Naive B cell (primary cell): ENCODE measurements at regions not wholly inside any gene's neighbourhood (a gene's known extent, or its start where the extent isn't known, plus 50 kb on each side); places are given as distances from the start of the nearest gene placed in this dataset.
"Not testable (repeated sequence)": the region's sequence is repeated elsewhere in the genome, so short reads cannot be mapped to it uniquely, and the experiment has no call there.

Experiments used
- ATAC-seq, 2 donors: fragments of 150-1000 bp; cut with Tn5 transposase; 2 replicates each; pipeline ENCODE4 v1.10.0; 2021; ENCODE audit warnings: low read depth in 2 of 2, mild to moderate bottlenecking in 2 of 2, moderate library complexity in 2 of 2
- DNase-seq: peaks from one replicate; pipeline ENCODE4 v3.0.0; 2022
- H3K27ac Mint-ChIP-seq, 6 donors: one replicate each; pipeline ENCODE4 v1.8.0; 2020 to 2022; ENCODE audit warnings: mild to moderate bottlenecking in 6 of 6, mixed read lengths in 6 of 6, moderate library complexity in 5 of 6, inconsistent platforms in 2 of 6
- H3K27me3 Mint-ChIP-seq, 3 donors: one replicate each; pipeline ENCODE4 v1.8.0; 2021 to 2022; ENCODE audit warnings: mixed read lengths in 3 of 3, mild to moderate bottlenecking in 1 of 3
- H3K36me3 Mint-ChIP-seq, 2 donors: one replicate each; pipeline ENCODE4 v1.8.0; 2020 to 2022; ENCODE audit warnings: mixed read lengths in 2 of 2, inconsistent platforms in 1 of 2, mild to moderate bottlenecking in 1 of 2
- H3K4me1 Mint-ChIP-seq, 3 donors: one replicate each; pipeline ENCODE4 v1.8.0; 2020 to 2022; ENCODE audit warnings: mixed read lengths in 3 of 3, inconsistent platforms in 1 of 3, mild to moderate bottlenecking in 1 of 3, moderate library complexity in 1 of 3
- H3K4me3 Mint-ChIP-seq, 8 donors: one replicate each; pipeline ENCODE4 v1.8.0; 2020 to 2022; ENCODE audit warnings: mild to moderate bottlenecking in 8 of 8, mixed read lengths in 8 of 8, moderate library complexity in 8 of 8, inconsistent platforms in 2 of 8
- H3K9me3 Mint-ChIP-seq, 7 donors: one replicate each; pipeline ENCODE4 v1.8.0; 2020 to 2022; ENCODE audit warnings: mixed read lengths in 7 of 7, mild to moderate bottlenecking in 5 of 7, inconsistent platforms in 2 of 7, moderate library complexity in 1 of 7

DNA sequence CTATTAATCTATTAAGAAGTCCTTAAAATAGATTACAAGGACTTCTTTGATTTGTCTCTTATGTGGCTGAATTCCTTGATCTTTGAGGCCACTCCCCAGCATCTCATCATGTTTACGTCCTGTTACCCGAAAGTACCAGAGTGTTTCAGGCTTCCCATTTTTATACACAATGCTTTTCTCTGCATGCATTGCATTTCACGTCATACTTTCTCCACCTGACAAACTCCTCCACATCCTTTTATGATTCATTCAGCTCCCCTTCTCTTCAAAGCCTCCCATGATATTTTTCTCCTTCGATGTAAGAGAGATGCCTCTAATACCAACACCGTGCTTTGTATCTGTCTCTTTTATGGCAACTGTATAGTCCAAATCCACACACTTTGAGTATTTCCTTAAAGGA lies 379.0 kb upstream of the CRIM1 start:
- no peak overlapping the region for H3K27ac Mint-ChIP-seq
- no peak overlapping the region for H3K4me3 Mint-ChIP-seq
- H3K4me1 Mint-ChIP-seq, result no peaks in the 10 kb centered on the region
- no peak for DNase-seq
- no peak for ATAC-seq
- H3K27me3 Mint-ChIP-seq, result no peaks in the 10 kb centered on the region
- H3K9me3 Mint-ChIP-seq, result no peaks in the 10 kb centered on the region
- H3K36me3 Mint-ChIP-seq, result no peaks in the 10 kb centered on the region

DNA sequence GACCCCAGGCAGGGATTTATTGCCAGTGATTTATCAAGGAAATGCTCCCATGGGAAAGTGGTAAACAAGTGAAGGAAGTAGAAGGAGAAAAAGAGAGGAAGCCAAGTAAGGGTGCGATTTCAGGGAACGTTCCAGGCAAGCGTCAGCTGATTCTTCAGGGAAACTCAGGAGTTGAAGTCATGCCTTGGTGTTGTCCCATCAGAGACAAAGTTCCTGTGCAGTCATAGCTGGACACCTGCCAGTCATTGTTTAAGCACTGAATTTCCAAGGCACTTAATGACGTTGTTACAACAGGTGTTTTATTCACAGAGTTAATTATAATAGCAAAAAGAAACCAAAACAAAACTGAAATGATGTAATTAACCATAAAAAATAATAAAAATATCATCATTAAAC lies 381.8 kb upstream of the CRIM1 start:
- no peak for DNase-seq
- peaks cover 0 to 4% (median 0%) of the 10 kb centered on the region in 3 donors for H3K27me3 Mint-ChIP-seq
- no peaks in the 10 kb centered on the region for H3K9me3 Mint-ChIP-seq
- H3K36me3 Mint-ChIP-seq, result no peaks in the 10 kb centered on the region
- no peaks in the 10 kb centered on the region for H3K4me1 Mint-ChIP-seq
- ATAC-seq, result no peak
- H3K4me3 Mint-ChIP-seq, result no peak overlapping the region
- H3K27ac Mint-ChIP-seq, result peak overlapping the region in 2 of 6 donors; percentile 23 to 88

DNA sequence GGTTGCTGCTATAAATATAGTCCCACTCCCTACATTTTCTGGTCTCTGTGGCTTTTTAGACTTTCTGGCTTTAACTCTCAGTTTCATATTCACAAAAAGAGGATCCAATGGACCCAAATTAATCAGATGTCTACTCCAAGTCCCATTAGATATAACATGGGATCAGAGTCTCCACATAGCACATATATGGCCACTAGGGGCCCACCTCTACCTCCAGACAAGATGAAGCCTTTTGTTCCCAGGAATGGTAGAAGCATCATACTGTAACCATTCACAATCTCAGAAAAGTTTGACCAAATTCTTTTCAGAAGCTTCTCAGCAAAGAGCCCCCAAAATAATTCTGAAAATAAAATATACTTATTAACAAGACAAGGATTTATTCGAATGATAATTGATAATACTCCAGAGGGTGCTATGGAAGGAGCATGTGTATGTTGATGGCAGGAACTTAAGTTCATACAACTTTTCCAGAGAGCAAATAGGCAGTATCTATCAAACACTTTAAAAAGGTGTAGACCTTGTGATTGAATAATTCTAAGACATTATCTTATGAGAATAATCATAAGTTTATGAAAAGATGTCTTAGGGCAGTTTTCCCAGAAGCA lies 382.3 kb upstream of the CRIM1 start:
- H3K9me3 Mint-ChIP-seq, result no peaks in the 10 kb centered on the region
- peak overlapping the region in 2 of 6 donors; percentile 23 to 88 for H3K27ac Mint-ChIP-seq
- H3K4me3 Mint-ChIP-seq, result no peak overlapping the region
- no peaks in the 10 kb centered on the region for H3K36me3 Mint-ChIP-seq
- no peak for DNase-seq
- H3K27me3 Mint-ChIP-seq, result peaks cover 0 to 4% (median 0%) of the 10 kb centered on the region in 3 donors
- ATAC-seq, result no peak
- H3K4me1 Mint-ChIP-seq, result no peaks in the 10 kb centered on the region

DNA sequence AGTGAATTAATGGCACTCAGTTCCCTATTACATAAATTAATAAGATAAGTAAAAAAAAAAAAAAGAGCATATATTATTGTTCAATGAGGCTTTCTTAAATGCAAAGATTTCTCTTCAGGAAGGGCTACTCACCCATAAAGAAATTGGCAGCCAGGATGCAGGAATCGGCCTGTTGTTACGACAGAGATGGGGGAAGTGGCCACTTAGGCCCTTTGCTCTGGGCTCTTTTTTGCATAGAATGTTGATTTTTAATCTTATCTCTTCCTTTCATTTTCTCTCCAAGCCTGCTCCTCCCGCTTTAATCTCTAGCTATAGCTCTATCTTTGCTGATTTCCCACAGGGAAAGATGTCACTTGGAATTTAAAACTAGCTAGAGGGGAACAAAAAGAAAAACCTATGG lies 391.8 kb upstream of the CRIM1 start:
- Mint-ChIP-seq H3K4me3 (no peak overlapping the region), H3K27ac (no peak overlapping the region), H3K27me3 (peaks cover 0 to 5% (median 0%) of the 10 kb centered on the region in 3 donors), H3K36me3 (no peaks in the 10 kb centered on the region), H3K4me1 (no peaks in the 10 kb centered on the region), H3K9me3 (peaks cover 0 to 9% (median 5%) of the 10 kb centered on the region in 7 donors)
- DNase-seq (no peak), ATAC-seq (no peak)

DNA sequence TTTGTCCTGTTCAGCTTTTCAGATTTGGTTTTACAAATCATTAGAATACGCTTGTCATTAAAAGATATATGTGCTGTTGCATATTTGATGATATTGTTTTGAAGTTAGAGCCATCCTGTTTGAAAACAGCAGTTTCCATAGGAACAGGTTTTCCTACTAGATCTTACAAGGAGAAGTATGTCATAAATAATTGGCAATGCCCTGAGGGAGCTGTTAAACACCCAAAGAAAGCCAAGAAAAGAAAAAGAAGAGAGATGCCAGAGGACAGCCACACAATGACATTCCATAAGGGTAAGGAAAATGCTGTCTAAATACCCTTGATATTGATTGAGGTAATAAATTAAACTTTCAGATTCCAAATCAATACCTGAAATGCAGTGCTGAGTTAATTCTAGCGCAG lies 392.2 kb upstream of the CRIM1 start:
- DNase-seq (no peak), ATAC-seq (no peak)
- peaks cover under 1 to 9% (median 5%) of the 10 kb centered on the region in 7 donors for H3K9me3 Mint-ChIP-seq
- H3K4me1 Mint-ChIP-seq, result no peaks in the 10 kb centered on the region
- no peak overlapping the region for H3K4me3 Mint-ChIP-seq
- no peaks in the 10 kb centered on the region for H3K36me3 Mint-ChIP-seq
- peaks cover 0 to 5% (median 0%) of the 10 kb centered on the region in 3 donors for H3K27me3 Mint-ChIP-seq
- H3K27ac Mint-ChIP-seq, result no peak overlapping the region

DNA sequence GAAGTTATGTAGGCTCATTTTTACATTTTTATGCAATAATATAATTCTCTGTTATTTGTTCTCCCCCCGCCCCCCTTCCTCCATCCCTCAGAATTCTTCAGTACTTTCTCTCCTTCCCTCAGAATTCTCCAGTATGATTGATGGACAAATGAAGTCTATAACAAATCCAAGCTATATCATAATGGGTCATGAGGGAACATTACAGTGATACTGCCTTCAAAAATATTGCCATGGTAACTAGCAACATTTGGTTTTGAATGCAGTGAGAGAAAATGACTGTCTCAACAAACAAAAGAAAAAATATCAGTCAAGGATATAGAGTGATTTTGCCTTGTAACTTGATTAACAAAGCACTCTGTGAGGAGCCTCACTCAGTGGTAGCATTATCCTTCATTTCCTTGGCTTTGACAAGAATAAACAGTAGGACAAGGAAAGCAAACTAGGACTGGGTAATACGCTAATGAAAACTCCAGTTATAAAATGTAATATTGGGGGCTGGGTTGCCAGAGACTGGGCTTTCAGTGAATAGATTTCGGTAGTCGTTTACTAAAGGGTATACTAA lies 392.9 kb upstream of the CRIM1 start:
- peaks cover 3 to 9% (median 5%) of the 10 kb centered on the region in 7 donors for H3K9me3 Mint-ChIP-seq
- H3K27me3 Mint-ChIP-seq, result peaks cover 0 to 5% (median 0%) of the 10 kb centered on the region in 3 donors
- DNase-seq, result no peak
- H3K27ac Mint-ChIP-seq, result no peak overlapping the region
- no peaks in the 10 kb centered on the region for H3K36me3 Mint-ChIP-seq
- no peak for ATAC-seq
- no peak overlapping the region for H3K4me3 Mint-ChIP-seq
- H3K4me1 Mint-ChIP-seq, result no peaks in the 10 kb centered on the region

DNA sequence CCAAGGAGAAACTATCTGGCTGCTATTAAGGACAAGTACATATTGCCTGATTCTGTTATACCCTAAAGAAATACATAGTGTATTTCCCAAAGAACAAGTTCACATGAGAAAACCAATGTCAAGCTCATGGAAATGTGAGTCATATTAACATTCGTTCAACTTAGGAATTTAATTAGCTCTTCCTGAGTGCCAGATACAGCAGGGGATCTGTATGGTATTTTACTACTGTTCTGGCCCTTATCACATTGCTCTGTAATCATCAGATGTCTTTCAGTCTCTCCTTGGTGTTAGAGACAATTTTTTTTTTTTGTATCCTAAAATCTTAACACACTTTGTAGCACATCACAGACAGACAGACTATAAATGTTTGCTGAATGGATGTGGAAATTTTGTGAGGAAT lies 395.0 kb upstream of the CRIM1 start:
- DNase-seq, result no peak
- Mint-ChIP-seq H3K36me3 (no peaks in the 10 kb centered on the region), H3K4me3 (no peak overlapping the region), H3K9me3 (peaks cover 3 to 9% (median 5%) of the 10 kb centered on the region in 7 donors), H3K27me3 (peaks cover 0 to 5% (median 0%) of the 10 kb centered on the region in 3 donors), H3K4me1 (no peaks in the 10 kb centered on the region), H3K27ac (no peak overlapping the region)
- ATAC-seq, result no peak

DNA sequence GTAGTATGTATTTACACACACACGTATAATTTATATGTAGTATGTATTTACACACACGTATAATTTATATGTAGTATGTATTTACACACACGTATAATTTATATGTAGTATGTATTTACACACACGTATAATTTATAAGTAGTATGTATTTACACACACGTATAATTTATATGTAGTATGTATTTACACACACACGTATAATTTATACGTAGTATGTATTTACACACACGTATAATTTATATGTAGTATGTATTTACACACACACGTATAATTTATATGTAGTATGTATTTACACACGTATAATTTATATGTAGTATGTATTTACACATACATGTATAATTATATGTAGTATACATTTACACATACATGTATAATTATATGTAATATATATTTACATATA lies 398.5 kb upstream of the CRIM1 start:
- H3K27ac Mint-ChIP-seq, DNase-seq, ATAC-seq: not testable (repeated sequence)

DNA sequence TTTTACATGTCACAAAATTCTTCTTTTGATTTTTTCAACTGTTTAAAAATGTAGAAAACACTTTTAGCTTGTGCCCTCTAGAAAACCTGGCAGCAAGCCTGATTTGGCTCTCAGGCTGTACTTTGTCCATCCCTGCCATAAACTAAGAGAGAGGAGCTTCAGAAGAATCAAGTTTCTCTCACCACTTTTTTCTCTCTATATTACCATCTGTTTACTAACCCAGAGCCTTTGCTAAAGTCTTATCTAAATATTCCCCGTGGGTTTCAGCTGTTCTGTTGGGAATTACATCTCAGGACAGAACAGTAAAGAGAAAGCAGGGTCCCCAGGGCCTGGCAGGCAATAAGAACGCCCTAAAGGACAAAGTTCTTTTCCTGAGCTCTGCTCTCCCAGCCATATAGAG lies 409.1 kb upstream of the CRIM1 start:
- Mint-ChIP-seq H3K27me3 (peaks cover 0 to 3% (median 0%) of the 10 kb centered on the region in 3 donors), H3K36me3 (no peaks in the 10 kb centered on the region), H3K4me3 (no peak overlapping the region), H3K27ac (peak overlapping the region in 1 of 6 donors; percentile 30), H3K9me3 (peaks cover 0 to 1% (median 0%) of the 10 kb centered on the region in 7 donors), H3K4me1 (no peaks in the 10 kb centered on the region)
- no peak for ATAC-seq
- DNase-seq, result no peak

More for the DNA sequence above, 398.5 kb upstream of the CRIM1 start:
- not testable (repeated sequence) for H3K9me3 Mint-ChIP-seq, H3K4me3 Mint-ChIP-seq, H3K27me3 Mint-ChIP-seq, H3K36me3 Mint-ChIP-seq, H3K4me1 Mint-ChIP-seq

DNA sequence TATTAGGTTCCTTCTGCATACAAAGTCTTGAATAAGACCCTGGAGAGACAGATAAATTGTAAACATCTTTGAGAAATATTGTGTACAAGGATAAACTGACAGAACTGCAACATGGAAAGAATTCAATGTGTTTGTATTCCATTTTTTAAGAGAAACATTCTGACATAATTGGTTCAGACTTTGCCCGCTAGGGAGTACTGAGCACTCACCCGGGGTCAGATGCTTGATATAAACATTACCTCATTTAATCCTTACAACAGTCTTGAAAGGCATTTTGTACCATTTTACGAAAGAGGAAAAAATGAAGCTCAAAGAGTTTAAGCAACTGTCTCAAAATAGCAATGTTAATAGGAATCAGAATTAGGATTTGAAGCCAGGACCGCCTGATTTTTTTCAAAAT lies 416.7 kb upstream of the CRIM1 start:
- ATAC-seq, result no peak
- Mint-ChIP-seq H3K4me1 (no peaks in the 10 kb centered on the region), H3K36me3 (no peaks in the 10 kb centered on the region), H3K27me3 (peaks cover 0 to 5% (median 0%) of the 10 kb centered on the region in 3 donors), H3K4me3 (no peak overlapping the region), H3K27ac (no peak overlapping the region), H3K9me3 (peaks cover 0 to 2% (median 0%) of the 10 kb centered on the region in 7 donors)
- DNase-seq, result no peak

DNA sequence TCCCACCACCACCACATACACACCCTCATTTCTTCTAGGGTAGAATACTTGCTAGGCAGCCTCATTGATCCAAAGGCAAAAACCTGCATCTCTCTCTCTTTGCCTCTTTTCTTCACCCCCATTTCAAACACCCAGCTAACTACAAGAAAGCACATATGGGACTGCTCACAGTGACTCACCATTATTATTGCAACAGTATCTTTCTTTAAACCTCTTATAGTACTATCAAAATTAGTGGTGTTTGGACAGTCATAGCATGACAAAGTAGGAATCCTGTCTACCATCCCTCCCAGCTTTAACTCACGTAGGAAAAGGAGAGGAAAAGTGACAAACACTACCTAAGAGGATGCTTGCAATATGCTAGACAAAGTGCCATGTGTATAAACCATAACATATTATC lies 422.5 kb upstream of the CRIM1 start:
- H3K4me1 Mint-ChIP-seq, result no peaks in the 10 kb centered on the region
- no peak overlapping the region for H3K4me3 Mint-ChIP-seq
- DNase-seq (no peak), ATAC-seq (no peak)
- peaks cover 0 to 4% (median 0%) of the 10 kb centered on the region in 7 donors for H3K9me3 Mint-ChIP-seq
- no peak overlapping the region for H3K27ac Mint-ChIP-seq
- peaks cover 0 to 7% (median 0%) of the 10 kb centered on the region in 3 donors for H3K27me3 Mint-ChIP-seq
- H3K36me3 Mint-ChIP-seq, result no peaks in the 10 kb centered on the region

DNA sequence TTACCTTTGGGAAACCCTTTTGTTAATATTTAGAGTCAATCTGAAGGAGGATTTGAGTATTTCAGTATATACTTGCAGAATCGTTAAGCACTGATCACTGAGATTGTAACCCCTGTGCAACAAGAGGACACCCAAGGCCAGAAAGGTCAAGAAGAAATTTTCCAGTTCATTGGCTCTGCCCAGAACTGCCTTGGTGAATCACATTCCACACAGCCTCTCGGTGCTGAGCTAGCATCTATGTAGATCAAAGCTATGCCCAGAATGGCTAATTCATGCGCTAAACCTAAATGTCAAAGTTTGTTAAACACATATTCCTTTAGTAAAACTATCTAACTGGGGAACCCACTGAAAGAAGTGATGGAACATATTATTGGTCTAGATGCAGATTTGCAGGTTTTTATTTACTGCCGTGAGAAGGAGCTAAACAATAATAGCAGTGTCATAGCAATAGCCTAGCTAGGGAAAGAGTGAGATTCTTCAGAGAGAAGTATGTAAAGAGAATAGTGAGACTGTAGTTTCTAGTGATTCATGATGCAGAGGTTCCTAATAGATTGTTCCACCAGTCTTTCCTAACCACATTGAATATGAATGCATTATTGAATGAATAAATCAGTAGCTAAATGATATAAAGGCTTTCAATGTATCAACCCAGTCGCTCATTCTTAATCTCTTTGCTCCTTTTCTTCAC lies 423.2 kb upstream of the CRIM1 start:
- H3K27me3 Mint-ChIP-seq, result peaks cover 0 to 7% (median 0%) of the 10 kb centered on the region in 3 donors
- ATAC-seq, result no peak

DNA sequence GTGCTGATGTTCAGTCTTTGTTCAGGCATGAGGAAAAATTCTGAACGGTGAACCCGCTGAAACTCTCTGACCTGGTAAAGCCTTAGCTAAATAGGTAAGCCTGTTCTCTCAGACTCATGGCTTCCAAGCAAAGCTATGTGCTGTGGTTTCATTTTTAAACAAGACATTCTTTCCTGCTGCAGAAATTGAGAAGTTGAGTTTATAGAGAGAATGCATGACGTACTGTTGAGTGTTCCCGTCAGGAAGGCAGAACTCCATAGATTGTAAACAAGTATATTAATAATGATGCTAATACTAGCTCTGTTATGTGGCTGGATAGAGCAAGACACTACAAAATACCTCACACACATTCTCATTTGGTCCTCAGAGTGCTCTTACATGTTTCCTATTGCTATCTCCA lies 424.0 kb upstream of the CRIM1 start:
- no peaks in the 10 kb centered on the region for H3K4me1 Mint-ChIP-seq
- no peak overlapping the region for H3K27ac Mint-ChIP-seq
- peaks cover 0 to 7% (median 0%) of the 10 kb centered on the region in 3 donors for H3K27me3 Mint-ChIP-seq
- ATAC-seq, result no peak
- no peak overlapping the region for H3K4me3 Mint-ChIP-seq
- no peak for DNase-seq
- H3K9me3 Mint-ChIP-seq, result peaks cover 0 to 4% (median 0%) of the 10 kb centered on the region in 7 donors
- H3K36me3 Mint-ChIP-seq, result no peaks in the 10 kb centered on the region

More for the DNA sequence above, 423.2 kb upstream of the CRIM1 start:
- Mint-ChIP-seq H3K36me3 (no peaks in the 10 kb centered on the region), H3K9me3 (peaks cover 0 to 4% (median 0%) of the 10 kb centered on the region in 7 donors), H3K4me3 (no peak overlapping the region), H3K4me1 (no peaks in the 10 kb centered on the region), H3K27ac (no peak overlapping the region)
- no peak for DNase-seq

DNA sequence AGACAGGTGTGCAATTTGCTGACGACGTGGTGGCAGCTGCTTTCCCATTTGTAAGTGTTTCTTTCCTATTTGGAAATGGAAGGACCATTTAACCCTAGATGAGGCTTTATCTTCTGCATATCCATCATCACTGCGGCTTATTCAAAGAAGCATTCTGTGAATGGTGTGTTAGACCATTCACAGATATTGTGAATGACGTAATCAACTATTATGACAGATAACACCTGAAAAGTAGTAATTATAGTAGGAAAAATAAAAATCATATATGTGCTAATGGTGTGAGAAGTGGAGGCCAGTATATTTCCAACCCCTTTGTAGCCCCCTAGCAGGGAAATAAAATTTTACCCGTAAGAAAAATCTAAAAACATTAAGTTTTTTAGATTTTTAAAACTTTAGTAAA lies 424.5 kb upstream of the CRIM1 start:
- no peak for ATAC-seq
- no peak for DNase-seq
- no peak overlapping the region for H3K4me3 Mint-ChIP-seq
- H3K4me1 Mint-ChIP-seq, result no peaks in the 10 kb centered on the region
- H3K36me3 Mint-ChIP-seq, result no peaks in the 10 kb centered on the region
- peaks cover 0 to 4% (median 0%) of the 10 kb centered on the region in 7 donors for H3K9me3 Mint-ChIP-seq
- no peak overlapping the region for H3K27ac Mint-ChIP-seq
- H3K27me3 Mint-ChIP-seq, result peaks cover 0 to 7% (median 0%) of the 10 kb centered on the region in 3 donors
